GM12892 (cell line): ENCODE measurements at regions not wholly inside any gene's neighbourhood (a gene's known extent, or its start where the extent isn't known, plus 50 kb on each side); places are given as distances from the start of the nearest gene placed in this dataset.
"Not testable (repeated sequence)": the region's sequence is repeated elsewhere in the genome, so short reads cannot be mapped to it uniquely, and the experiment has no call there.

ENCODE experiments used
- DNase-seq: peaks from one replicate; pipeline ENCODE4 v3.0.0; 2011; ENCODE audit not compliant: insufficient read length
- FAIRE-seq: peaks from 2 replicates; lab custom pipeline; 2011; peaks lifted over from hg19 to GRCh38; lab: Jason Lieb, UNC
- POLR2A ChIP-seq: IDR thresholded peaks from 2 replicates; pipeline ENCODE4 v1.6.1; 2011; ENCODE audit warnings: low read depth, low read length, control low read depth
- POLR2AphosphoS5 ChIP-seq: IDR thresholded peaks from 2 replicates; pipeline ENCODE4 v1.6.1; 2011; ENCODE audit warnings: low read depth, low read length, control low read depth
- TAF1 ChIP-seq: IDR thresholded peaks from 2 replicates; pipeline ENCODE4 v1.6.1; 2011; ENCODE audit warnings: low read depth, mild to moderate bottlenecking, control low read depth, low read length, borderline replicate concordance

DNA sequence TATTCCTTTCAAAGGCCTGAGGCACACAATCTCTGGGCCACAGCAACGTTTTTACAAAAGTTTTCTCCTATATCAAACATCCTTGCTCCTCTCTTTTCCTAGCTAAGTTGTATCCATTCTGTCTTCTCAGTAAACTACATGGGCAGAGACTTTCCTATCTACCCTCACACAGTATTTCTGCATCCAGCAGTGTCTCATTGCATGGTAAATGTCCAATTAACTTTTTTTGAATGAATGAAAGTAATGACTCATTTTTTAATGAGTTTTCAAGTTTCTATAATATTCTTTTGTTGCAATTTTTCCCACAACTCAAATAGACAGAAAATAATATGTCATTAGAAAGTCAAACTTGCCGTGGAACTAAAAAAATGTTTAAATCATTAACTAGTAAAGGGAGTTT, 688.6 kb downstream of the JRKL start:
- no peak for TF ChIP-seq TAF1
- TF ChIP-seq POLR2AphosphoS5, result no peak
- no peak for TF ChIP-seq POLR2A
- no peak for FAIRE-seq
- no peak for DNase-seq

- FAIRE-seq, result no peak
- no peak for DNase-seq
- TF ChIP-seq TAF1 (no peak), POLR2AphosphoS5 (no peak), POLR2A (no peak)
Measured at GRCh38 chr11:97079244-97079643, 689.4 kb downstream of the JRKL start.

GRCh38 chr11:97087419-97087818, 697.6 kb downstream of the JRKL start:
- FAIRE-seq, result no peak
- TF ChIP-seq POLR2A (no peak), POLR2AphosphoS5 (no peak)
- no peak for DNase-seq

DNA sequence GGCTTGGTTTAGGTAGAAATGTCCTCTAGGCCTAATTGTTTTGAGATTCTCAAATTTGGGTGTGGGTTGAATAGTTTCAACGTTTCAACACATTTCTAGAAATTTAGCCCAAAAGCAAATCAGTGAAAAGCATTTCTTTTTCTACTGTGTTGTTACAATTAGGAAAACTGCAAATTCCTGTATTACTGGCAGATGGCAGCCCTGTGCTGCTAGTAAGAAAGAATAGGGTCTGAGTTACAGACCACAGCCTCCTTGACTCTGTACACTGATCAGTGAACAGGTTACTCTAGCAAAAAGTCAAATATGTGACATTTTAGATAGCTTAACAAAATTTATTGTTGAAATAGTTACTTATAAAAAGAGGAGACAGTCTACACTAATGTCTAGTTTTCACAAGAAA, 703.0 kb downstream of the JRKL start:
- DNase-seq (no peak), FAIRE-seq (no peak)
- TF ChIP-seq TAF1, result no peak

DNA sequence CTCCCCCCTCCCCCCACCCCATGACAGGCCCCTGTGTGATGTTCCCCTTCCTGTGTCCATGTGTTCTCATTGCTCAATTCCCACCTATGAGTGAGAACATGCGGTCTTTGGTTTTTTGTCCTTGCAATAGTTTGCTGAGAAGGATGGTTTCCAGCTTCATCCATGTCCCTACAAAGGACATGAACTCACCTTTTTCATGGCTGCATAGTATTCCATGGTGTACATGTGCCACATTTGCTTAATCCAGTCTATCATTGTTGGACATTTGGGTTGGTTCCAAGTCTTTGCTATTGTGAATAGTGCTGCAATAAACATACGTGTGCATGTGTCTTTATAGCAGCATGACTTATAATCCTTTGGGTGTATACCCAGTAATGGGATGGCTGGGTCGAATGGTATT, 712.4 kb downstream of the JRKL start:
- FAIRE-seq, DNase-seq: not testable (repeated sequence)

GRCh38 chr11:97107604-97108003, 717.8 kb downstream of the JRKL start:
- TF ChIP-seq POLR2A (no peak), POLR2AphosphoS5 (no peak), TAF1 (no peak)
- FAIRE-seq (no peak), DNase-seq (no peak)

DNA sequence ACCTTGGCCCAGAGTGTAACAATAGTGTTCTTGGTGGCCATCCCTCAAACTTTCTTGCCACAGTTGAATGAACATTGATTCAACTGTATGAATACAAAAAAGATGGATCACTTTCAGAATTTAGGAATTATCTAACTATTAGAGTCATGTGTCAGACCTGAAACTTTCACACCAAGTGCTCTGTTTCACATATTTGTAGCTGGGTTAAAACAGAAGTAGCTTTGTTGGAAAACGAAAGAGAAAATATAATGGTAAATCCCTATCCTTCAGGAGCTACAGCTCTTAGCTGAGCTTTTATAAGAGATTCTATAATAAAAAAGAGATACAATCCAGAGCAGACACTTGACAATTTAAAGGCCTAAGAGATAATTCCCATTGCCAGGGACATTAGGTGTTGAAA, 719.3 kb downstream of the JRKL start:
- DNase-seq (no peak), FAIRE-seq (peak; percentile 5)
- no peak for TF ChIP-seq POLR2AphosphoS5
- TF ChIP-seq POLR2A, result no peak
- TF ChIP-seq TAF1, result no peak

DNA sequence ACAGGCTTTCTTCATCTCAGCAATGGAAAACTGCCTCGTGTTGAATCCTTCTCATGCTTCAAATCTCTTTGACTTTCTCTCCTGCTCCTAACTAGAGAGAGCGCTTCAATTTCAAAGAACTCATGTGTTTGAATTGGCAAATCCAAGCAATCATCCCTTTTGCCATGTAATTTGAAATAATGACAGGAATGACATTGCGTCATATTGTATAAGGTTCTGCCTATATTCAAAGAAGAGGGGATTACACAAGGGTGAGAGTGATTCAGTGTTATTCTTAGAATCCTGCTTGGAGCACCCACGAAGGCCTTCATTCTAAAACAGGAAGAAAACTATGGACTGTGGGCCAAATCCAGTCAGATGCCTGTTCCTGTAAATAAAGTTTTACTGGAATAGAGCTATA, 720.6 kb downstream of the JRKL start:
- DNase-seq, result no peak
- TF ChIP-seq TAF1, result no peak
- TF ChIP-seq POLR2A, result no peak
- TF ChIP-seq POLR2AphosphoS5, result no peak
- FAIRE-seq, result no peak

GRCh38 chr11:97111559-97111958, 721.7 kb downstream of the JRKL start:
- TF ChIP-seq POLR2AphosphoS5, result no peak
- no peak for TF ChIP-seq POLR2A
- TF ChIP-seq TAF1, result no peak

DNA sequence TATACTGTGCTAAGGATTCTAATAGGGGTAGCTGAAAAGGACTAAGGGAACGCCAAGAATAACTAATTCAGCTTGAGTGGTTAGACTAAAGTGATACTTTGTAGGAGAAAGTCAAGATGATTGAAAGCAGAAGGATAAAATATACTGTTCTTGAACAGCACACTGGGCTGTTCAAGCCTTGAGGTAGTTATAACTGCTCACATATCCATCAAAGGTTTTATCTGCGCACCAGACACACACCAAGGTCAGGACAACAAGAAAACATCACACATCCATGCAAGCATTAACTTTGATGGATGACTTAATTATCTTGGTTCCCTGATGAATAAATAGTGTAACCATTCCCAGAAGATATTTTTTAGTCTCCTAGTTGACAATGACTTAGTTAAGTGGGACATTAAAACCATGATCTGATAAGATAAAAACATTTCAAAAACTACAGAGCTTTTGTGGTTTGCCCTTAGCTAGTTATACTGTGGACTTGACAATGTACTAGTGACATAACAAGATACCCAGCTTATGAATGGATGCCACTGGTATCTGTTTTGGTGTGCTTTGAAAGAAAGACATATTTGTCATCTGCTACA, 728.9 kb downstream of the JRKL start:
- DNase-seq (no peak), FAIRE-seq (no peak)
- TF ChIP-seq TAF1, result no peak
- TF ChIP-seq POLR2AphosphoS5, result no peak
- no peak for TF ChIP-seq POLR2A

More at GRCh38 chr11:97111559-97111958, 721.7 kb downstream of the JRKL start:
- DNase-seq (no peak), FAIRE-seq (no peak)

- FAIRE-seq (no peak), DNase-seq (no peak)
- TF ChIP-seq POLR2AphosphoS5 (no peak), TAF1 (no peak), POLR2A (no peak)
Measured at GRCh38 chr11:97123237-97123636, 733.4 kb downstream of the JRKL start.

DNA sequence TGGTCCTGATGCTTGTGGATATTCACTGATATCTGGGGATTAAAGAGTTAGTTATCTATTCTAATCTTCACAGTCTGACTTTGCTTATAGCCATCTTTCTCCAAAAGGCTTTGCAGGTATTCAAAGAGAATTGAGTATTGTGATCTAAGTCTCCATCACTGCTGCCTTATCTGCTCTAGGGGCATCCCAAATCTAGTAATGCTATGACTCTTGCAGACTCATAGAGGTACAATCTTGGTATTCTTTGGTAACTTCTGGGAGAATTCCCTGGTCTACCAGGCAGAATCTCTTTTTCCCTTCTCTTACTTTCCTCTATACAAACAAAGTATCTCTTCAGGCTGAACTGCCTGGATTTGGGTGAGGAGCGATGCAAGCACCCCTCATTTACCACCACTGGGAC, 746.3 kb downstream of the JRKL start:
- FAIRE-seq (no peak), DNase-seq (no peak)
- TF ChIP-seq POLR2A (no peak), POLR2AphosphoS5 (no peak), TAF1 (no peak)

- FAIRE-seq (peak; percentile 85), DNase-seq (no peak)
- TF ChIP-seq POLR2A (no peak), POLR2AphosphoS5 (no peak), TAF1 (no peak)
Measured at GRCh38 chr11:97140885-97141494, 751.2 kb downstream of the JRKL start.

DNA sequence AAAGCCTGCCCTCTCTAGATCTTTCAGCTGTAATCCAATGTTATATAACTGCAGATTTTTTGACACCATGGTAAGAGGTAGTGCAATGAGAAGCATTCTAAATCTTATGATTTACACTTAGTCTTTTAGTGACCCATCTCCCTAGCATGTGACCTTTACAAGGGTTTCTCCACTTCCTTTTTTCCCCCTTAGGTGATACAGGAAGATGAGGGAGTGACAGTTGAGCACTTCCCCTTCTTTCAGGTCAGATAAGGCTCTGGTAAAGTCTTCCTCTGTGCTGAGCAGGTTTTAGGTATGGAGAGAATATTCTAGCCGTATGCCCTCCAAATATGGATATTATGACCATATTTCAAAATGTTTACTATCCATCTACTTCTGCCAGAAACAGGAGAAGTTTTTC, 753.6 kb downstream of the JRKL start:
- DNase-seq, result no peak
- TF ChIP-seq POLR2A (no peak), POLR2AphosphoS5 (no peak), TAF1 (no peak)
- FAIRE-seq, result no peak

GRCh38 chr11:97149741-97150140, 759.9 kb downstream of the JRKL start:
- no peak for TF ChIP-seq POLR2AphosphoS5
- no peak for TF ChIP-seq TAF1
- TF ChIP-seq POLR2A, result no peak
- no peak for DNase-seq
- no peak for FAIRE-seq
